HCT116 (cell line): ENCODE measurements at regions not wholly inside any gene's neighbourhood (a gene's known extent, or its start where the extent isn't known, plus 50 kb on each side); places are given as distances from the start of the nearest gene placed in this dataset.

Experiments used
- ATAC-seq: fragments of 200-7000 bp; cut with Tn5 transposase; 2 replicates; pipeline ENCODE4 v1.9.1; 2020; ENCODE audit warnings: mild to moderate bottlenecking, moderate library complexity
- BruUV-seq: library from RNA; stranded (reverse); fragments of 400-500 nt; replicated peaks from 2 replicates; lab custom pipeline; 2021; lab: Mats Ljungman, UMichigan
- CTCF ChIA-PET: fragments of 300-600 bp; sonication (Branson Sonifier 250); formaldehyde crosslinking; loops from one replicate; lab custom pipeline; 2021; ENCODE audit warnings: antibody characterized with exemption; lab: Charles Lee
- POLR2A ChIA-PET: fragments of 300-600, 350-600 bp; sonication (Branson Sonifier 250); formaldehyde crosslinking; loops from one replicate; lab custom pipeline; 2021; ENCODE audit warnings: antibody characterized with exemption; lab: Charles Lee
- RAD21 ChIA-PET, 2 experiments: fragments of 300-600 bp; sonication (Branson Sonifier 250); formaldehyde crosslinking; loops; one replicate each; lab custom pipeline; 2023; ENCODE audit warnings: low total read pairs in 2 of 2; ENCODE audit not compliant: uncharacterized antibody in 2 of 2, unreplicated experiment in 2 of 2, low non-redundant PET in 1 of 2; lab: Charles Lee
- DNase-seq: peaks from one replicate; pipeline ENCODE4 v3.0.0-alpha.2; 2010; ENCODE audit warnings: low read depth, low spot score
- H2AFZ ChIP-seq: fragments of 200-600 bp; shearing (Covaris generic), sonication (generic); 2 replicates; pipeline ENCODE4 v1.6.1; 2017; ENCODE audit warnings: low read depth, mixed run types, mixed read lengths, antibody characterized with exemption, low read length; ENCODE audit not compliant: poor library complexity, severe bottlenecking
- H3K27ac ChIP-seq: 2 replicates; pipeline ENCODE4 v1.5.1; 2012; ENCODE audit warnings: low read depth, low read length
- H3K27me3 ChIP-seq: fragments of 200-600 bp; sonication (generic); 2 replicates; pipeline ENCODE4 v1.6.1; 2016; ENCODE audit warnings: mixed run types, low read length, mixed read lengths; ENCODE audit not compliant: insufficient read depth
- H3K36me3 ChIP-seq, 2 experiments: fragments of 200-500 bp in 1 of 2; fragments of 200-600 bp in 1 of 2; sonication (Bioruptor generic) in 1 of 2; sonication (generic) in 1 of 2; 2 replicates each; pipeline versions ENCODE4 v1.5.1 to v1.6.1; 2014 to 2016; ENCODE audit warnings: low read length in 2 of 2, inconsistent platforms in 1 of 2, mixed read lengths in 1 of 2, mixed run types in 1 of 2; ENCODE audit not compliant: insufficient read depth in 2 of 2, control insufficient read depth in 1 of 2
- H3K4me1 ChIP-seq, 2 experiments: fragments of 200-600 bp in 1 of 2; sonication (generic) in 1 of 2; 2 replicates each; pipeline versions ENCODE4 v1.5.1 to v1.6.1; 2012 to 2017; ENCODE audit warnings: low read length in 2 of 2, inconsistent platforms in 1 of 2, mild to moderate bottlenecking in 1 of 2, mixed read lengths in 1 of 2, mixed run types in 1 of 2, moderate library complexity in 1 of 2; ENCODE audit not compliant: insufficient read depth in 2 of 2, control insufficient read depth in 1 of 2
- H3K4me2 ChIP-seq: fragments of 200-600 bp; sonication (generic); 2 replicates; pipeline ENCODE4 v1.6.1; 2017; ENCODE audit warnings: mixed run types, low read length, mixed read lengths
- H3K4me3 ChIP-seq, 2 experiments: fragments of 200-600 bp in 1 of 2; sonication (generic) in 1 of 2; replicated peaks in 1 of 2; 2 replicates each; pipeline ENCODE4 v1.5.1; 2011 to 2016; ENCODE audit warnings: low read length in 2 of 2, control low read depth in 1 of 2, low read depth in 1 of 2, mild to moderate bottlenecking in 1 of 2, mixed read lengths in 1 of 2, mixed run types in 1 of 2
- H3K79me2 ChIP-seq: fragments of 200-600 bp; sonication (generic); 2 replicates; pipeline ENCODE4 v1.6.1; 2017; ENCODE audit warnings: mild to moderate bottlenecking, mixed run types, low read length, moderate library complexity, mixed read lengths; ENCODE audit not compliant: insufficient read depth
- H3K9ac ChIP-seq: fragments of 200-600 bp; sonication (generic); 2 replicates; pipeline ENCODE4 v1.6.1; 2016; ENCODE audit warnings: low read length, mixed read lengths
- H3K9me2 ChIP-seq: fragments of 200-600 bp; sonication (generic), shearing (Covaris generic); 2 replicates; pipeline ENCODE4 v1.6.1; 2017; ENCODE audit warnings: mixed run types, mild to moderate bottlenecking, moderate library complexity; ENCODE audit not compliant: insufficient read depth
- H3K9me3 ChIP-seq, 2 experiments: fragments of 200-500 bp in 1 of 2; fragments of 200-600 bp in 1 of 2; sonication (Bioruptor generic) in 1 of 2; sonication (generic) in 1 of 2; 2 replicates each; pipeline ENCODE4 v1.6.1; 2014 to 2017; ENCODE audit warnings: low read length in 2 of 2, mixed read lengths in 2 of 2, inconsistent platforms in 1 of 2, low read depth in 1 of 2, mild to moderate bottlenecking in 1 of 2, mixed run types in 1 of 2, moderate library complexity in 1 of 2; ENCODE audit not compliant: control insufficient read depth in 1 of 2, insufficient read depth in 1 of 2
- H4K20me1 ChIP-seq: fragments of 200-600 bp; sonication (generic), shearing (Covaris generic); 2 replicates; pipeline ENCODE4 v1.6.1; 2017; ENCODE audit warnings: mixed run types, mild to moderate bottlenecking, moderate library complexity; ENCODE audit not compliant: insufficient read depth
- CBX3 ChIP-seq: IDR thresholded peaks from 2 replicates; pipeline ENCODE4 v1.6.1; 2012; ENCODE audit warnings: low read depth
- CEBPB ChIP-seq: IDR thresholded peaks from 2 replicates; pipeline ENCODE4 v1.6.1; 2012; ENCODE audit warnings: low read depth
- EGR1 ChIP-seq: IDR thresholded peaks from 2 replicates; pipeline ENCODE4 v1.6.1; 2012; ENCODE audit warnings: low read depth
- ELF1 ChIP-seq: IDR thresholded peaks from 2 replicates; pipeline ENCODE4 v1.6.1; 2012; ENCODE audit warnings: low read depth, borderline replicate concordance
- EZH2 ChIP-seq: fragments of 200-600 bp; sonication (generic); IDR thresholded peaks from 2 replicates; pipeline ENCODE4 v1.6.1; 2017; ENCODE audit warnings: antibody characterized with exemption, mixed run types
- EZH2phosphoT487 ChIP-seq: fragments of 200-600 bp; IDR thresholded peaks from 2 replicates; pipeline ENCODE4 v1.6.1; 2018; ENCODE audit warnings: antibody characterized with exemption, borderline replicate concordance
- FOSL1 ChIP-seq: IDR thresholded peaks from 2 replicates; pipeline ENCODE4 v1.6.1; 2012; ENCODE audit warnings: low read depth
- JUND ChIP-seq: IDR thresholded peaks from 2 replicates; pipeline ENCODE4 v1.6.1; 2012
- RAD21 ChIP-seq: IDR thresholded peaks from 2 replicates; pipeline ENCODE4 v1.6.1; 2012; ENCODE audit warnings: low read depth, mild to moderate bottlenecking
- SP1 ChIP-seq: IDR thresholded peaks from 2 replicates; pipeline ENCODE4 v1.6.1; 2012; ENCODE audit warnings: low read depth
- SRF ChIP-seq: IDR thresholded peaks from 2 replicates; pipeline ENCODE4 v1.6.1; 2012; ENCODE audit warnings: low read depth
- TCF7L2 ChIP-seq: IDR thresholded peaks from 2 replicates; pipeline ENCODE4 v1.7.0; 2011; ENCODE audit warnings: borderline replicate concordance, inconsistent platforms; ENCODE audit not compliant: insufficient read depth, insufficient read length; ENCODE audit errors: extremely low read depth
- YY1 ChIP-seq: IDR thresholded peaks from 2 replicates; pipeline ENCODE4 v1.6.1; 2011; ENCODE audit warnings: low read length, low read depth, moderate library complexity, mild to moderate bottlenecking; ENCODE audit not compliant: insufficient replicate concordance; ENCODE audit errors: extremely low read depth
- ZNF274 ChIP-seq: fragments of 200-500 bp; sonication (Bioruptor generic); IDR thresholded peaks from 2 replicates; pipeline ENCODE4 v1.6.1; 2014; ENCODE audit warnings: mild to moderate bottlenecking, low read depth, low read length, inconsistent platforms
- intact Hi-C: fragments of 100-400 bp; cut with micrococcal nuclease; formaldehyde crosslinking; loops from 2 replicates; pipeline ENCODE4 v1.10.0; 2022
- TF ChIP-seq, protein P1 (sequence below): IDR thresholded peaks from 2 replicates; pipeline ENCODE4 v1.6.1; 2011; ENCODE audit warnings: mild to moderate bottlenecking, low read length, moderate library complexity; ENCODE audit not compliant: insufficient replicate concordance; ENCODE audit errors: extremely low read depth
- TF ChIP-seq, protein P2 (sequence below): IDR thresholded peaks from 2 replicates; pipeline ENCODE4 v1.6.1; 2012
- TF ChIP-seq, protein P3 (sequence below): IDR thresholded peaks from 2 replicates; pipeline ENCODE4 v1.6.1; 2012
- TF ChIP-seq, protein P4 (sequence below), 3 experiments: fragments of 200-600 bp in 1 of 3; sonication (generic) in 1 of 3; IDR thresholded peaks in 2 of 3; conservative IDR thresholded peaks in 1 of 3; 2 replicates each; pipeline ENCODE4 v1.5.1; 2012 to 2017; ENCODE audit warnings: low read depth in 2 of 3, low read length in 2 of 3, antibody characterized with exemption in 1 of 3, borderline replicate concordance in 1 of 3, control low read depth in 1 of 3, mild to moderate bottlenecking in 1 of 3, mixed read lengths in 1 of 3, mixed run types in 1 of 3, moderate library complexity in 1 of 3; ENCODE audit not compliant: insufficient read depth in 1 of 3
- TF ChIP-seq, protein P5 (sequence below): IDR thresholded peaks from 2 replicates; pipeline ENCODE4 v1.6.1; 2012; ENCODE audit warnings: low read depth

DNA sequence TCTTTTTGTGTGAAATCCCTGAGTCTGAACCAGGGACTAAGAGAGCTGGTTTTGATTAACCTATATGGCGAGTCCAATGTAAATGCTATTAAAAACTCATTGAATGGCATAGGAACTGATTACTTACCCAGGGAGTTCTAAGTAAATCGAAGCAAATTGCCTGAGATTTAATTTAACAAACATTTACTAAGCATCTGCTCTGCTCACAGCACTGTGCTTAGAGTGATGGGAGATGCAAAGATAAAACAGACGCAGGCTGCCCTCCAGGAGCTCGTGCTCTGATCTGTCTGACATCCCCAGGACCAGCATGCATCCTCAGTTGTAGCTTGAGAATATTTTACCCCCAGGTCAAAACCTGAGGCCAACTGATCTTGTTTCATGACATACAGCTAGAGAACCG, 247.9 kb downstream of the NR2F2 start:
- no TSS peak for BruUV-seq

More for the DNA sequence above, 247.9 kb downstream of the NR2F2 start:
- Histone ChIP-seq H3K4me1 (no peaks in the 10 kb centered on the region), H2AFZ (no peak overlapping the region), H3K4me3 (no peak overlapping the region), H3K27me3 (peaks cover 33% of the 10 kb centered on the region), H3K79me2 (no peaks in the 10 kb centered on the region), H3K4me2 (no peak overlapping the region), H4K20me1 (no peaks in the 10 kb centered on the region), H3K27ac (no peak overlapping the region), H3K9me3 (no peaks in the 10 kb centered on the region), H3K9ac (no peak overlapping the region), H3K9me2 (no peaks in the 10 kb centered on the region), H3K36me3 (no peaks in the 10 kb centered on the region)
- POLR2A ChIA-PET = no interaction called here
- TF ChIP-seq EZH2 (no peak), EZH2phosphoT487 (no peak), TCF7L2 (no peak), EGR1 (no peak), JUND (no peak), ZNF274 (no peak), ELF1 (no peak), CEBPB (no peak), FOSL1 (no peak), CBX3 (no peak), SRF (no peak), SP1 (no peak), YY1 (no peak), RAD21 (no peak)
- TF ChIP-seq, protein P1, sequence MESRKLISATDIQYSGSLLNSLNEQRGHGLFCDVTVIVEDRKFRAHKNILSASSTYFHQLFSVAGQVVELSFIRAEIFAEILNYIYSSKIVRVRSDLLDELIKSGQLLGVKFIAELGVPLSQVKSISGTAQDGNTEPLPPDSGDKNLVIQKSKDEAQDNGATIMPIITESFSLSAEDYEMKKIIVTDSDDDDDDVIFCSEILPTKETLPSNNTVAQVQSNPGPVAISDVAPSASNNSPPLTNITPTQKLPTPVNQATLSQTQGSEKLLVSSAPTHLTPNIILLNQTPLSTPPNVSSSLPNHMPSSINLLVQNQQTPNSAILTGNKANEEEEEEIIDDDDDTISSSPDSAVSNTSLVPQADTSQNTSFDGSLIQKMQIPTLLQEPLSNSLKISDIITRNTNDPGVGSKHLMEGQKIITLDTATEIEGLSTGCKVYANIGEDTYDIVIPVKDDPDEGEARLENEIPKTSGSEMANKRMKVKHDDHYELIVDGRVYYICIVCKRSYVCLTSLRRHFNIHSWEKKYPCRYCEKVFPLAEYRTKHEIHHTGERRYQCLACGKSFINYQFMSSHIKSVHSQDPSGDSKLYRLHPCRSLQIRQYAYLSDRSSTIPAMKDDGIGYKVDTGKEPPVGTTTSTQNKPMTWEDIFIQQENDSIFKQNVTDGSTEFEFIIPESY = no peak
- TF ChIP-seq, protein P2, sequence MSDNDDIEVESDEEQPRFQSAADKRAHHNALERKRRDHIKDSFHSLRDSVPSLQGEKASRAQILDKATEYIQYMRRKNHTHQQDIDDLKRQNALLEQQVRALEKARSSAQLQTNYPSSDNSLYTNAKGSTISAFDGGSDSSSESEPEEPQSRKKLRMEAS = no peak
- TF ChIP-seq, protein P3, sequence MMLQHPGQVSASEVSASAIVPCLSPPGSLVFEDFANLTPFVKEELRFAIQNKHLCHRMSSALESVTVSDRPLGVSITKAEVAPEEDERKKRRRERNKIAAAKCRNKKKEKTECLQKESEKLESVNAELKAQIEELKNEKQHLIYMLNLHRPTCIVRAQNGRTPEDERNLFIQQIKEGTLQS = no peak
- TF ChIP-seq, protein P4, sequence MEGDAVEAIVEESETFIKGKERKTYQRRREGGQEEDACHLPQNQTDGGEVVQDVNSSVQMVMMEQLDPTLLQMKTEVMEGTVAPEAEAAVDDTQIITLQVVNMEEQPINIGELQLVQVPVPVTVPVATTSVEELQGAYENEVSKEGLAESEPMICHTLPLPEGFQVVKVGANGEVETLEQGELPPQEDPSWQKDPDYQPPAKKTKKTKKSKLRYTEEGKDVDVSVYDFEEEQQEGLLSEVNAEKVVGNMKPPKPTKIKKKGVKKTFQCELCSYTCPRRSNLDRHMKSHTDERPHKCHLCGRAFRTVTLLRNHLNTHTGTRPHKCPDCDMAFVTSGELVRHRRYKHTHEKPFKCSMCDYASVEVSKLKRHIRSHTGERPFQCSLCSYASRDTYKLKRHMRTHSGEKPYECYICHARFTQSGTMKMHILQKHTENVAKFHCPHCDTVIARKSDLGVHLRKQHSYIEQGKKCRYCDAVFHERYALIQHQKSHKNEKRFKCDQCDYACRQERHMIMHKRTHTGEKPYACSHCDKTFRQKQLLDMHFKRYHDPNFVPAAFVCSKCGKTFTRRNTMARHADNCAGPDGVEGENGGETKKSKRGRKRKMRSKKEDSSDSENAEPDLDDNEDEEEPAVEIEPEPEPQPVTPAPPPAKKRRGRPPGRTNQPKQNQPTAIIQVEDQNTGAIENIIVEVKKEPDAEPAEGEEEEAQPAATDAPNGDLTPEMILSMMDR (IDR thresholded peaks at IDR 0.05 in 2 of 3, conservative IDR thresholded peaks at IDR 0.05 in 1 of 3; ENCODE audit: borderline replicate concordance in 1 of 3, insufficient read depth in 1 of 3, low read depth in 2 of 3, low read length in 2 of 3) = no peak
- TF ChIP-seq, protein P5, sequence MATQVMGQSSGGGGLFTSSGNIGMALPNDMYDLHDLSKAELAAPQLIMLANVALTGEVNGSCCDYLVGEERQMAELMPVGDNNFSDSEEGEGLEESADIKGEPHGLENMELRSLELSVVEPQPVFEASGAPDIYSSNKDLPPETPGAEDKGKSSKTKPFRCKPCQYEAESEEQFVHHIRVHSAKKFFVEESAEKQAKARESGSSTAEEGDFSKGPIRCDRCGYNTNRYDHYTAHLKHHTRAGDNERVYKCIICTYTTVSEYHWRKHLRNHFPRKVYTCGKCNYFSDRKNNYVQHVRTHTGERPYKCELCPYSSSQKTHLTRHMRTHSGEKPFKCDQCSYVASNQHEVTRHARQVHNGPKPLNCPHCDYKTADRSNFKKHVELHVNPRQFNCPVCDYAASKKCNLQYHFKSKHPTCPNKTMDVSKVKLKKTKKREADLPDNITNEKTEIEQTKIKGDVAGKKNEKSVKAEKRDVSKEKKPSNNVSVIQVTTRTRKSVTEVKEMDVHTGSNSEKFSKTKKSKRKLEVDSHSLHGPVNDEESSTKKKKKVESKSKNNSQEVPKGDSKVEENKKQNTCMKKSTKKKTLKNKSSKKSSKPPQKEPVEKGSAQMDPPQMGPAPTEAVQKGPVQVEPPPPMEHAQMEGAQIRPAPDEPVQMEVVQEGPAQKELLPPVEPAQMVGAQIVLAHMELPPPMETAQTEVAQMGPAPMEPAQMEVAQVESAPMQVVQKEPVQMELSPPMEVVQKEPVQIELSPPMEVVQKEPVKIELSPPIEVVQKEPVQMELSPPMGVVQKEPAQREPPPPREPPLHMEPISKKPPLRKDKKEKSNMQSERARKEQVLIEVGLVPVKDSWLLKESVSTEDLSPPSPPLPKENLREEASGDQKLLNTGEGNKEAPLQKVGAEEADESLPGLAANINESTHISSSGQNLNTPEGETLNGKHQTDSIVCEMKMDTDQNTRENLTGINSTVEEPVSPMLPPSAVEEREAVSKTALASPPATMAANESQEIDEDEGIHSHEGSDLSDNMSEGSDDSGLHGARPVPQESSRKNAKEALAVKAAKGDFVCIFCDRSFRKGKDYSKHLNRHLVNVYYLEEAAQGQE = no peak
- RAD21 ChIA-PET = no interaction called here
- CTCF ChIA-PET = no interaction called here
- DNase-seq (no peak), ATAC-seq (no peak)
- intact Hi-C loops = no loop called here
